GM19467 (cell line): ENCODE measurements at regions not wholly inside any gene's neighbourhood (a gene's known extent, or its start where the extent isn't known, plus 50 kb on each side); places are given as distances from the start of the nearest gene placed in this dataset.
"Not testable (repeated sequence)": the region's sequence is repeated elsewhere in the genome, so short reads cannot be mapped to it uniquely, and the experiment has no call there.

Experiments used
- ATAC-seq: cut with Tn5 transposase; IDR thresholded peaks from one replicate; pipeline ENCODE4 v1.9.1; 2021; ENCODE audit warnings: mild to moderate bottlenecking, moderate library complexity; ENCODE audit not compliant: unreplicated experiment

DNA sequence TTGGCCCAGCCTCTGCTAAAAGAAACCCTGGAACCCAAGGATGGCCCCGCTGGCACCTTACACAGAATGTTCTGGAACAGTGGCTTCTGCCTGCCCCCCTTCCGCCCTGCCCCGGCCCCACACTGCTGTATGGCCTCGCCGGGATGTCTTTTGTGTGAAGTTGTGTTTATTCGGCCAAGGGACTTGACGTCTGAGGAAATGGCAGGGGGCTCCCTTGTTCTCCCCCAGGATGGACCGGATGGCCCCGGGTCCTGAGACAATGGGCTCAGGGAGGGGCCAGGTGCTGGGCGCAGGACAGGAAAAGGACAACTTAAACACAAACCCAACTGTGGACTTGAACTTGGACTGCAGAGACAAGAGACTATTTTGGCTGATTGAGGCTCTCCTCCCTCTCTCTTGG, 81.6 kb upstream of the GSE1 start:
- no peak for ATAC-seq

DNA sequence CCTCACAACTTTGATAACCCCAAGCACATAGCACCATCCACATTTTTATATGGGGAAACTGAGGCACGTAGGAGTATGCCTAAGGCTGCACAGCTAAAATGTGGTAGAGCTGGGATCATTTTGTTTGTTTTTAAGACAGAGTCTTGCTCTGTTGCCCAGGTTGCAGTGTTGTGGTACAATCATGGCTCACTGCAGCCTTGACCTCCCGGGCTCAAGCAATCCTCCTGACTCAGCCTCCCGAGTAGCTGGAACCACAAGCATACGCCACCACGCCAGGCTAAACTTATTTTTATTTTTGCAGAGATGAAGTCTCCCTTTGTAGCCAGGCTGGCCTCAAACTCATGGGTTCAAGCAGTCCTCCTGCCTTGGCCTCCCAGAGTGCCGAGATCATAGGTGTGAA, 81.0 kb upstream of the GSE1 start:
- ATAC-seq, result no peak

DNA sequence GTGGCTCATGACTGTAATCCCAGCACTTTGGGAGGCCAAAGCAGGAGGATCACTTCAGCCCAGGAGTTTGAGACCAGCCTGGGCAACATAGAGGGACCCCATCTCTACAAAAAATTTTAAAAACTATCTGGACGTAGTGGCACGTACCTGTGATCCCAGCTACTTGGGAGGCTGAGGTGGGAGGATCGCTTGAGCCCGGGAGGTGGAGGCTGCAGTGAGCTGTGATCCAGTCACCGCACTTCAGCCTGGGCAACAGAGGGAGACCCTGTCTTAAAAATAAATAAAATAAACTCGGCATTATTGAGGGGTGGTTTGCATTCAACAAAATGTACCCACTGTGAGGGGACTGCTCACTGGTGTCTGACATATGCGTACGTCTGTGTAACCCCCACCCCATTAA, 79.5 kb upstream of the GSE1 start:
- not testable (repeated sequence) for ATAC-seq

DNA sequence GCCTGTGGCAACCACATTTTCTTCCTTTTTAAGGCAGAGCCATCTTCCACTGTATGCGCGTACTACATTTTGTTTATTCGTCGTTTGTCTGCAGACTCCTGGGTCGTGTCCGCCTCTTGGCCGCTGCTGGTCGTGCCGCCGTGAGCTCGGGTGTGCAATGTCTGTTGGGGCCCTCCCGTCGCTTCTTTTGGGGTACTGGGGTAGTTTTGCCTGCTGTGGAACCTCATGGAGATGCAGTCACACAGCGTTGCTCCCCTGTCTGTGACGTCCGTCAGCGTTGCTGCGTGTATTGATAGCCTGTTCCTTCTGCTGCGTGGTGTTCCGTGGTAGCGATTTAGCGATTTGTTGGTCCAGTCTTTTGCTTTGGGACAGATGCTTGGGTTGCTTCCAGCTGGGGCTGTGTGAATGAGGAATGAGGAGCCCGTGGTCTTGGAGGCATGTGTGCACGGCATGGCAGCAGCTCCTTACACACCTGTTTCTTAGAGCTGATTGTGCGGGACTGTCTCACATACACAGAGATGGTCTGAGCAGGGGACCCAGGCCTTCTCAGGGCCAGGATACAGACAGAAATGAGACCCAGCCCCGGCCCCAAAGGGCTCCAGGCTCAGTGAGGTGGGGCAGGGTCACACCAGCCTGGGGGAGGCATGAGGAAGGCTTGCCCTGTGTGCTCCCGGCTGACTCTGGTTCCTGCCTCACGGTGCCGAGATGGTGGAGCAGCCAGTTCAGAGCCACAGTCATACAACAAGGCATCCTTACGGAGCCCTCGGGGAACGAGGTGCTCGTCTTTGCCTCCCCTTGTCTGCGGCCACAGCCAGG, 78.4 kb upstream of the GSE1 start:
- ATAC-seq, result no peak

DNA sequence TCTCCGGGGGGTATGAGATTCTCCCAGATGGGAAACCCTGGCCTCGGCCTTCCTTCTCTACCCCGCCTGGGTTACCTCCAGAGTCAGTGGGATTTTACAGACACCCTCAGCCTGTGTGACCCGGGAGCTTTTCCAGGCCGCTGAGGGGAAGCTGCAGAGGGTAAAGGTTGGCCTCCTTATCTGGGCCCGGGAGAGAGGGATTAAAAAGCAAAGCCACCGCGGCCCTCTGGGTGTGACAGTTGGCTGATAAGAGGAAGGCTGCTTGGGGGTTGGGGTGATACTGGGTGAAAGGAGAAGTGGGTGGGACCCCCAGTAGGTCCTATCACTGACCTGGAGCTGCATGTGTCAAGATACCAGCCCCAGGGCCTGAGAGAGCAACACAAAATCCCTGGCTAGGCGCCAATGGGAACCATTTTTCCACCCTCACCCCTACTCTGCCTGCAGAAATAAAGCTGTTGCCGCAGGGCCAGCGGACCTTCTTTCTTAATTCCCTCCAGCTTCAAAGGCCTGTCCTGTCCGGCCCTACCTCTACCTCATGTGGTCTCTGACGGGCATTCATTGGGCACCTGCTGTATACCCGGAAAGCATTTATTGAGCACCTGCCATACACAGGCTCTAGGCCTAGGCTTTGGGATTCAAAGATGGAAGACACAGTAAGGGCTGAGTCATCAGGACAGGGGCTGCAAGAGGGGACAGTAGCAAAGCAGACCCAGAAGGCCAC, 77.6 kb upstream of the GSE1 start:
- ATAC-seq, result no peak

DNA sequence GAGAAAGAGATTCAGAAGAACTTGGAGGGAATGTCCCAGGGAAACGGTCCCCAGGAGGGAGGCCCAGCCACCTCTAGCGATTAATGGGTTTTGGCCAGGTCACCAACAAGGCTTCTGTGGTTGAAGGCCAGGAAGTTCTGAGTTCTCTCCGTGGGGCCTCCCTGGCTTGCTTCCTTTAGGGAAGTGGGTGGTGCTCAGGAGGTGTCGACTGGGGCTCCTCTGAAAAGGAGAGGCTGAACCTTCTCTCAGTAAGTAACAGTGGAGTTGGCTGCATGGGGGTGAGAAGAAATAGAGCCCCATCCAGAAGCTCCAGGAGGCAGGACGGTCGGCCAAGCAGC, 77.1 kb upstream of the GSE1 start:
- ATAC-seq, result no peak

DNA sequence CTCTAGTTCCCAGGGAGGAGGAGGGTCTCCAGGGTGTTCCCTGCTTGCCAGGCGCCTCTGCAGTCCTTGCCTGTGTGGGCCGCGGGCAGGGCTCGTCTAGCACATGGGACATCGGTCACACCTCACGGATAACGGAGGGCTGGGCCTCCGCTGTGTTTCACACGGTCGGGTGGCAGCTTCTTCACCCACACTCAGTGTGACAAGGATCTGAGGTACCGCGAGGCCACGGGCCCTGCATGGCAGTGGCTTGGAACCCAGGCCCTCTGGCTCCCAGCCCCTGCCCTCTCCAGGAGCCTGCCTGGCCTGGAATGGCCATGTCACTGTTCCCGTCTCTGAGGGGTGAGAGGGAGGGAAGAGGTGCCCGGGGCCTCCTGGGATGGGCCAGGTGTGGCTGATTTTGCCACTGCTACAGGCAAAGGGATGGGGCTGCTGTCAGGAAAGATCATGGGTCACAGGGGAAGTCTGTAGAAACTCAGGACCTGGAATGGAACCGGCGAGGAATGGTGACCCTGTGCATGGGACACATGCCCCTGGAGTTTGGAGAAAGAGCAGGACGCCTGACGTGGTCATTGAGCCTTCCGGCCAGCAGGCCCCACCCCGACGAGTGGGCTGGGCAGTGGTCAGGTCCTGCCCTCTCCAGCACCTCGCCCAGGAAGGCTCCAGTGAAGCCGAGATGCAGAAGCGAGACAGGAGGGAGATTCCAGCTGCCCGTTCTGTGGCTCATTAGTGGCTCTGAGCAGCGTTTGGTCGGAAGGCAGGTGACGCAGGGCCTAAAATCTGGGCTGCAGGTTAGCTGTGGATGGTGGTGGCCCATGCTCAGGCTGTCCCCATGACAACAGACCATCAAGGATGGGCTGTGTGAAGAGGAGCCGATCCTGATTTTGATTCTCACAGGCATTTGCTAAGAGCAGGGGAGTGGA, 76.5 kb upstream of the GSE1 start:
- no peak for ATAC-seq

DNA sequence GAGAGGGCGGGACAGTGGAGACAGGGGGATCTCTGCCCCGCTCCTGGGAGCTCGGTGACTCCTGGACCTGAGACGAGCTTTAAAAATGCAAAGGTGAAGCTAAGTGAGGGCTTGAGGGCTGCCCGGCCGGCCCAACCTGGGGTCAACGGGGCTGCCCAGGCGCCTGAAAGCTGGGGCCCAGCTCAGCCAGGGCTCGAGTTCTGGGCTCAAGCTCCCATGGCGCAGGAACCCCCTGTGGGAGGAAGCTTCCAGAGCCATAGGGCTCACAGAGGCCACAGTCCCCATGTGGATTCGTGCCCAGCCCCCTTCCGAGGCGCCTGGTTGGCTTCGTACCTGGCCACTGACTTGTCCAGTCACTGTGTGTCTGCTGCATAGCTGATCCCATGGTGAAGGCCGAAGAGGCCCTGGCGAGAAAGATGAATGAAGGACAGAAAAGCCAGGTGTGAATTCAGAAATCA, 75.8 kb upstream of the GSE1 start:
- no peak for ATAC-seq

DNA sequence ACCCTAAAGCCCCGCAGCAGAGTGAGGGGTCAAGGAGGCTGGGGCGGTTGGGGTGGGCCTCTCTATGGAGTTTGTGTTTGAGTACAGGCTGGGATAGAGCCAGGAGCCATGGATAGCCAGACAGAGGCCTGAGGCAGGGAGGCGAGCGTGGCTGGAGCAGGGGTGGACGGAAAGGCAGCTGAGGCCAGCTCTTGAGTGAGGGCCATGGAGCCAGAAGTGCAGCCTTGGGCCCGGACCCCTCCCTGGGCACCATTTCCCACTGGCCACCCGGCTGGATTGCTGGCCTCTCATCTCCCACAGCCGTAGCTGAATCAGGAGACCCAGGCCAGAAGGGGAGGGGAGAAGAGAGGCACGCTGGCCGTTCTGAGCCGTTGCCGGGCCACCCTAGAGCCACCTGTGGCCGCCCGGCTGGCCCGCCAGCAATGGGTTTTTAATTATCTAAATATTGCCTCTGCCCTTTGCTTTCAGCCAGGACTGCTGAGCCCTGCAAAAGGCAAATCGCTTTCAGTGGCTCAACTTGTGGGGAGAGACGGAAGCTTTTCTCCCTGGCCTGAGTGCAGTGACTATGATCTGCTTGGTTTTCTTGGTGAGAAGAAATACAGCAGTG, 75.2 kb upstream of the GSE1 start:
- no peak for ATAC-seq

DNA sequence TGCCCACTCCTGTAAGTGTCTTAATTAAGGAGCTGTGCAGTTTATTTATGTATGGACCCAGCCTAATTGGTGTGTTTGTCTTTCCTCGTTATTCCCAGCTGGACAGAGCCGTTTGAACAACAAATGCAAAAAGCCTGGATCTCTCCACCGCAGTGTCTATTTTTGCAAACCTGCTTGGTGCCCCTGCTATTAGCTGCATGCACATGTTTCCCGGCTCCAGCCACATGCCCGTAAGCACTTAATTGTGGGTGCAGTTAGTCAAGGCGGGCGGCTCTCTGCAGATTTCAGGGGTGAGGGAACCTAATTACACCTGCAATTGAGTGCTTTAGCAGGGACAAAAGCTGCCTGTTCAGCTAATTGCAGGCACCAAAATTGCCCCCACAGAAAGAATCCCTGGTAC, 74.0 kb upstream of the GSE1 start:
- no peak for ATAC-seq

DNA sequence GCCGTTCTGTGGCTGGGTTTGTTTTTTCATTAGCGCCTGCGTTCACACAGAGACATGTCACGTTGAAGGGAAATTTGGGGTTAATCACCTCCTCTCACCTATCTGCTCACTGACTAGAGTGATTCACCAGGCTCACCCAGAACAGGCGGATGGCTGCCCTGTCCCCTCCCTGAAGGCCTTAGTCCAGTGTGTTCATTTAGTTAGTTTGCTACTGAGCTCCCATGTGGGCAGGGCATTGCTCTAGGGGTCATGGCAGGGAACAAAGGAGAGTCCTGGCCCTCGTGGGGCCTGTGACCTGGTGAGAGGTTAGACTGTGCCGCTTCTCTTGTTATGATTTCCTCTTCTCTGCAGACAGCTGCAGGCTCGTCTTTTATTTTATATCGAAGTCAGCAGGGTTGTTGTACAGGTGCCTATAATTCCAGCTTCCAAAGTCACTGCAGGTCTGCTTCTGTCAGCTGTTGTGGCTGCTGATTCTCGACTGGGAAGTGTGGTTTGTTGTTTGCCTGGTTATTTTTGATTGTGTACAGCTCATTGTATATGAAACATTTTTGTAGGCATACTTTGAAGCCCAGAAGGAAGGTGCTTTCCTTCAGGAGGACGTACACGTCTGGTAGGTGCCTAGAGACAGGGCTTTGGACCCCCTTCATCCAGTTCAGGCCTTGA, 73.4 kb upstream of the GSE1 start:
- ATAC-seq, result no peak

DNA sequence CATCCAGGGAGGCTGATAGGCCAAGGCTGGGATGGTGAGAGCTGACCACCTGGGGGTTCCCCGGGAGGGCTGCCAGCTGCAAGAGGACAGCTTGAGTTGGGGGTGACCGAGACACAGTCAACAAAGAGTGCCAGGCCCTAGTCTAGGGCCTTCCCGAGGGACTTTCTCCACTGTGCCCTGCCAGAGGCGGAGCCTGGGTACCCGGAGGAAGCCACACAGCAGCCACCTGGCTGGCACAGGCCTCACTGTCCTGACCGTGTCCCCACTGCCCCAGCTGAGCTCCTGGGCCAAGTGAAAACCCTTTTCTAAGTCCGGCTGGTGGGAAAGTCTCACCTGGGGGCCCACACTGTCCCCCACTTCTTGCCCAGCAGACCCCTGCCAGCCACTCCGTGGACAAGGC, 71.9 kb upstream of the GSE1 start:
- no peak for ATAC-seq

DNA sequence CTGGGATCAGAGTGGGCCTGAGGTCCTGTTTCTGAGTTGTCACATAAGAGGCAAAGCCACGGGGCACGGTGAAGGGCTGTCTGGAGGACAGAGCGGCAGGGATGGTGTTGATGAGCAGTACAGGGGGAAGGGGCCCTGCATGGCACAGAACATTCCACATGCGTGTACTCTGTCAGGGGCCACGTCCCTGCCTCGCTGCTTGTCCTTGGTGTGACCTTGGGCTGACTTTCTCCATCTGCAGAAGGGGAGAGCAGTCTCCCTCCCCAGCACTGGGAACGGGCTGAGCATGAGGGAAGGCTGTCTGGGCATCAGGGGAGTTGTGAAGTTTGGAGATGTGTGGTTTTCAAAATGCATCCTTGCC, 71.5 kb upstream of the GSE1 start:
- ATAC-seq, result no peak

DNA sequence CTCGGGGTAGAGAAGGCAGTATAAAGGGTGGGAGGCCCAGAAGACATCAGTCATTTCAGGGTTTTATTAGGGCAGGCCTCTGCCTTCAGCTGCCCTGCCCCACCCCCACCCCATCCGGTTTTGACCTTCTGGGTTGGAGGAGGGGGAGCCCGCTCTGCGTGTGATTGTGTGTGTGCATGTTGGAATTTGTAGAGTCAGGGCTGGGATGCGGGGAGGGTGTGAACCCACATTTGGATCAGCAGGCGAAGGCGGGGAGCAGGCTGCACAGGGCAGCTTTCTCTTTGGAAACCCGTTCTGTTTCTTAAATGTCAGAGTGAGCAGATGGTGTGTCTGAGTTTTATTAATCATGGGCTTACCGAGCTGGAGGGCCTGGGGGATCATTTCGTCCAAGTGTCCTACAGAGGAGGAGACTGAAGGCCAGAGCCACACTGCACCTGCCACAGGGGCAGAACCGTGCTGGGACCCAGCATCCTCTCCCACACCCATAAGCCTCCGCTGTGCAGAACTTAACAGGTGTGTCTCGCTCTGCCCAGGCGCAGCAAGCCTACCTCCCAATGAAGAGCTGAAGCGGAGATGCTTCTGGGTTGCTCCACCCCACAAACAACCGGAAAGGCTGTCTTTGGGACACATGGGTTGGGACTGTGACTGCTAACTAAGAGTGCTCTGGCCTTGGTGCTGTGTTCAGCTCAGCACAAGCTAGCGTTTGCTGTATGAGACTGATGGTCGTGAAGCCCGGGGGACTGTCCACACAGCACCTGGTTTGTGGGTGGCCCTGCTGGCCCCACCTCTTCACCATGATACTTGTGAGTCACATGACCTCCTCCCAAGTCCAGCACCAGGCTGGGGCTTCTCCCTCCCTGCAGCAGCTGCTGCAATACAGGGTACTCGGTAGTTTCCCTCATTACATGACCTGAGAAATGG, 70.9 kb upstream of the GSE1 start:
- no peak for ATAC-seq

DNA sequence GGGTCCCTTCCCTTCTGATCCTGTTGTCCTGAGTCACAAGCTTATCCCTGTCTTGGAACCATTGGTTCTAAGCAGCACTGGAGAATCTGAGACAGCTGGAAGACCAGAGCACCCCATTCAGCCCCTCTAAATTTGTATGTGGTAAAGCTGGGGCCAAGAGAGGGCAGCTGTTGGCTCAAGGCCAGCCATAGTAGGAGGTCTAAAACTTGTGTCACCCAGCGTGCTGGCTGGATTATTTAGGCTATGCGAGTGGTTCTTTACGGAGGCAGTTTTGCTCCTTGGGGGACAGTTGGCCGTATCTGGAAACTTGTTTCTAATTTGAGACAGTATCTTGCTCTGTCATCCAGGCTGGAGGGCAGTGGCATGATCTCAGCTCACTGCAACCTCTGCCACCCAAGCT, 69.6 kb upstream of the GSE1 start:
- no peak for ATAC-seq

DNA sequence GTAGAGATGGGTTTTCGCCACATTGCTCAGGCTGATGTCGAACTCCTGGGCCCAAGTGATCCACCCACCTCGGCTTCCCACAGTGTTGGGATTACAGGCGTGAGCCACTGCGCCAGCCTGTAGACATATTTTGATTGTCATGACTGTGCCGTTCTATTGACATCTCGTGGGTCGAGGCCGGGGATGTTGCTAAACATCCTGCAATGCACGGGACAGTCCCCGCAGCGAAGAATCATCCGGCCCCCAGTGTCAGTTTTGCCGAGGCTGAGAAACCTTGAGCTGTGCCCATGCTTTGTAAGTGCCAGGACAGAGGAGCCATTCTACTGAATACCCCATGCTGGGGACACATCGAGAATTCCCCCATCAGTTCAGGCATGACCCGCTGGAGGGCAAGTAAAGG, 69.1 kb upstream of the GSE1 start:
- no peak for ATAC-seq

DNA sequence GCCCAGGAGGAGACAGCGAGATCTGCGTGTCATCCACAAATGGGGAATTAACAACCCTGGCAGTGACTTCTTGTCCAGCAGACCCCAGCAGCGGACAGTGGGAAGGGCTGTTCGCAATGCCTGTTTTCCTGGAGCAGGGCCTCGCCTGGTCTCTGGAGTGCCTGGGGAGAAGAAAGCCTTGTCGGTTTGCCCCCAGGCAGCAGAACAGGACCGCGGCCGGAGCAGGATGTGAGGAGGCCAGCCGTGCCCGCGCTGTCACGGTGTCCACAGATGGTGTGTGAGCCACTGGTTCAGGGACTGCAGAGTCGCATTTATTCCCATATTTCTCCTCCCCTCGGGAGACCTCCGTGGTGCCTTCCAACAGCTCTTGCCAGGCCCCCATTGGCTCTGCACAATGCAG, 68.5 kb upstream of the GSE1 start:
- ATAC-seq, result no peak

DNA sequence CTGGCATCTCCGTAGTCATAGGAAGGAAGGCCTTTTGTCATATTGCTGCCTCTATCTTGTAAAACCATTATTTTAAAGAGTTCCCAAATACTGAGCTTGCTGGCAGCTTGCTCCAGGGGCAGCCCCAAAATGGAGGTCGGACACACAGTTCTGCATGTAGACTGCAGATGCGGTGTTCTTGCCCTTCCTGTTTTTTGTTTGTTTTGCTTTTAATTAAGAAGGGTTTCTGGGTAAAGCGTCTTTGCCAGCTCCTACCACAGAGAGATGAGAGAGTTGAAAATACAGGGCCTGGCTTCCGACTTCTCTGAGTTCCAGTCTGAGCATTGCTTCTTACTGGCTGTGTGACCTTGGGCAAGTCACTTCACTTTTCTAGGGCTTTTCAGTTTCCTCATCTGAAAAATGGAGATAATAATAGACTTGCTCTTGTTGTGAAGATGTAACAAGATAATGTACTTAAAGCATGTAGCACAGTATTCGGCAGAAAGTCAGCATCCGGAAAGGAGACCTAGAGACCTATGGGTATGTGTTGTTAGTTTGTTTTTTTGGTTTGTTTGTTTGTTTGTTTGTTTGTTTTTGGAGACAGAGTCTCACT, 67.8 kb upstream of the GSE1 start:
- no peak for ATAC-seq
